ENCODE measurements at regions not wholly inside any gene's neighbourhood (a gene's known extent, or its start where the extent isn't known, plus 50 kb on each side); places are given as distances from the start of the nearest gene placed in this dataset.

- no peak for DNase-seq
Observed at GRCh38 chr13:30845297-30846214, 60.5 kb upstream of the MEDAG start.

GRCh38 chr13:30846311-30846710 lies 59.8 kb upstream of the MEDAG start:
- no peak for DNase-seq

- DNase-seq: no peak
Observed at GRCh38 chr13:30846866-30847265, 59.2 kb upstream of the MEDAG start.

GRCh38 chr13:30847650-30848307 lies 58.3 kb upstream of the MEDAG start:
- no peak for DNase-seq

- no peak for DNase-seq
Observed at GRCh38 chr13:30848332-30849027, 57.6 kb upstream of the MEDAG start.

- no peak for DNase-seq
Observed at GRCh38 chr13:30849611-30850010, 56.5 kb upstream of the MEDAG start.

GRCh38 chr13:30850204-30850866 lies 55.7 kb upstream of the MEDAG start:
- no peak for DNase-seq

GRCh38 chr13:30850867-30851211 lies 55.2 kb upstream of the MEDAG start:
- DNase-seq: no peak

GRCh38 chr13:30851697-30852096 lies 54.4 kb upstream of the MEDAG start:
- no peak for DNase-seq

- no peak for DNase-seq
Observed at GRCh38 chr13:30855569-30855968, 50.5 kb upstream of the MEDAG start.

- DNase-seq: no peak
Observed at GRCh38 chr13:30856005-30856790, 49.9 kb upstream of the MEDAG start.
